Hypothalamus (tissue), 51 donors: ENCODE measurements at regions not wholly inside any gene's neighbourhood (a gene's known extent, or its start where the extent isn't known, plus 50 kb on each side); places are given as distances from the start of the nearest gene placed in this dataset.
"Not testable (repeated sequence)": the region's sequence is repeated elsewhere in the genome, so short reads cannot be mapped to it uniquely, and the experiment has no call there.

ENCODE experiments used
- DNase-seq, 51 donors: peaks; one replicate each; lab custom pipeline; 2025; lab: John Stamatoyannopoulos, UW

GRCh38 chr5:17755406-17755805 lies 121.1 kb downstream of the TAF11L14 start:
- not testable (repeated sequence) for DNase-seq

GRCh38 chr5:17761326-17761725 lies 127.1 kb downstream of the TAF11L14 start:
- no peak for DNase-seq

- DNase-seq, result no peak
Measured at GRCh38 chr5:17763301-17763700, 129.0 kb downstream of the TAF11L14 start.

- DNase-seq, result no peak
Measured at GRCh38 chr5:17766031-17766430, 131.8 kb downstream of the TAF11L14 start.

GRCh38 chr5:17769277-17769676 lies 135.0 kb downstream of the TAF11L14 start:
- no peak for DNase-seq

- no peak for DNase-seq
Measured at GRCh38 chr5:17772232-17772631, 138.0 kb downstream of the TAF11L14 start.

GRCh38 chr5:17785774-17786173 lies 151.5 kb downstream of the TAF11L14 start:
- no peak for DNase-seq

- no peak for DNase-seq
Measured at GRCh38 chr5:17788351-17788750, 154.1 kb downstream of the TAF11L14 start.

GRCh38 chr5:17794201-17794600 lies 159.9 kb downstream of the TAF11L14 start:
- no peak for DNase-seq

- DNase-seq, result no peak
Measured at GRCh38 chr5:17794815-17795214, 160.6 kb downstream of the TAF11L14 start.

GRCh38 chr5:17796142-17796541 lies 161.9 kb downstream of the TAF11L14 start:
- no peak for DNase-seq

- no peak for DNase-seq
Measured at GRCh38 chr5:17796757-17797396, 162.6 kb downstream of the TAF11L14 start.

GRCh38 chr5:17799521-17799920 lies 165.3 kb downstream of the TAF11L14 start:
- no peak for DNase-seq

GRCh38 chr5:17801595-17801994 lies 167.3 kb downstream of the TAF11L14 start:
- no peak for DNase-seq

- no peak for DNase-seq
Measured at GRCh38 chr5:17802256-17802655, 168.0 kb downstream of the TAF11L14 start.

GRCh38 chr5:17803971-17804370 lies 169.7 kb downstream of the TAF11L14 start:
- DNase-seq, result no peak

GRCh38 chr5:17805227-17805825 lies 171.1 kb downstream of the TAF11L14 start:
- no peak for DNase-seq

- peak in 2 of 51 donors; percentile 17 to 55 for DNase-seq
Measured at GRCh38 chr5:17806818-17807468, 172.7 kb downstream of the TAF11L14 start.

- DNase-seq, result peak in 2 of 51 donors; percentile 5 to 39
Measured at GRCh38 chr5:17808566-17808965, 174.3 kb downstream of the TAF11L14 start.

- no peak for DNase-seq
Measured at GRCh38 chr5:17810734-17811133, 176.5 kb downstream of the TAF11L14 start.

GRCh38 chr5:17813214-17813613 lies 179.0 kb downstream of the TAF11L14 start:
- no peak for DNase-seq

GRCh38 chr5:17816505-17816904 lies 182.2 kb downstream of the TAF11L14 start:
- no peak for DNase-seq
